G401.6 (cell line): ENCODE measurements at regions not wholly inside any gene's neighbourhood (a gene's known extent, or its start where the extent isn't known, plus 50 kb on each side); places are given as distances from the start of the nearest gene placed in this dataset.

Experiments
- FAIRE-seq: peaks from 2 replicates; lab custom pipeline; 2012; peaks lifted over from hg19 to GRCh38; lab: Jason Lieb, UNC

GRCh38 chr1:109826930-109827349 is 63.2 kb upstream of the EPS8L3 start:
- FAIRE-seq: no peak

- no peak for FAIRE-seq
Observed at GRCh38 chr1:109826446-109826845, 62.7 kb upstream of the EPS8L3 start.

GRCh38 chr1:109824349-109825115 is 60.8 kb upstream of the EPS8L3 start:
- no peak for FAIRE-seq

- no peak for FAIRE-seq
Observed at GRCh38 chr1:109823543-109824348, 60.0 kb upstream of the EPS8L3 start.

- no peak for FAIRE-seq
Observed at GRCh38 chr1:109822749-109823542, 59.2 kb upstream of the EPS8L3 start.

- FAIRE-seq: no peak
Observed at GRCh38 chr1:109821831-109822745, 58.4 kb upstream of the EPS8L3 start.

GRCh38 chr1:109821221-109821669 is 57.5 kb upstream of the EPS8L3 start:
- FAIRE-seq: no peak

- FAIRE-seq: no peak
Observed at GRCh38 chr1:109819906-109820305, 56.2 kb upstream of the EPS8L3 start.

GRCh38 chr1:109818988-109819764 is 55.5 kb upstream of the EPS8L3 start:
- no peak for FAIRE-seq

GRCh38 chr1:109818271-109818987 is 54.7 kb upstream of the EPS8L3 start:
- FAIRE-seq: no peak

GRCh38 chr1:109817881-109818270 is 54.2 kb upstream of the EPS8L3 start:
- FAIRE-seq: no peak

- FAIRE-seq: no peak
Observed at GRCh38 chr1:109816975-109817535, 53.3 kb upstream of the EPS8L3 start.

GRCh38 chr1:109816175-109816811 is 52.6 kb upstream of the EPS8L3 start:
- no peak for FAIRE-seq

- no peak for FAIRE-seq
Observed at GRCh38 chr1:109815809-109816174, 52.1 kb upstream of the EPS8L3 start.

- FAIRE-seq: no peak
Observed at GRCh38 chr1:109814993-109815786, 51.5 kb upstream of the EPS8L3 start.

- no peak for FAIRE-seq
Observed at GRCh38 chr1:109814223-109814622, 50.5 kb upstream of the EPS8L3 start.
